ENCODE measurements at regions not wholly inside any gene's neighbourhood (a gene's known extent, or its start where the extent isn't known, plus 50 kb on each side); places are given as distances from the start of the nearest gene placed in this dataset.

- TF ChIP-seq CTCF (optimal IDR thresholded peaks at IDR 0.05 in 1 of 3, IDR thresholded peaks at IDR 0.05 in 1 of 3, conservative IDR thresholded peaks at IDR 0.05 in 1 of 3; ENCODE audit: extremely low read depth in 1 of 3, insufficient read depth in 2 of 3, low read length in 3 of 3) (no peak), EZH2 (IDR thresholded peaks at IDR 0.05; ENCODE audit: low read length) (no peak)
These were observed 387.6 kb downstream of the PDHA2 start for GRCh38 chr4:96227515-96227914.

All from keratinocyte (primary cell).